Gastrocnemius medialis (tissue), 4 donors: ENCODE measurements at regions not wholly inside any gene's neighbourhood (a gene's known extent, or its start where the extent isn't known, plus 50 kb on each side); places are given as distances from the start of the nearest gene placed in this dataset.

Source experiments
- CTCF ChIP-seq, 5 experiments: fragments of 450-650 bp in 3 of 5; fragments of 200-600 bp in 2 of 5; sonication (generic) in 2 of 5; IDR thresholded peaks in 4 of 5; conservative IDR thresholded peaks in 1 of 5; 1 replicate in 4 of 5; 2 replicates in 1 of 5; pipeline ENCODE4 v1.5.1; 2016 to 2019; ENCODE audit warnings: antibody characterized with exemption in 5 of 5, mild to moderate bottlenecking in 3 of 5, moderate library complexity in 3 of 5
- POLR2A ChIP-seq, 2 donors: fragments of 450-650 bp; IDR thresholded peaks; one replicate each; pipeline ENCODE4 v1.6.1; 2017; ENCODE audit warnings: antibody characterized with exemption in 2 of 2, mild to moderate bottlenecking in 2 of 2, moderate library complexity in 2 of 2

- no peak for TF ChIP-seq CTCF (IDR thresholded peaks at IDR 0.05 in 4 of 5, conservative IDR thresholded peaks at IDR 0.05 in 1 of 5)
- no peak for TF ChIP-seq POLR2A (IDR thresholded peaks at IDR 0.05)
These were observed 150.3 kb upstream of the E2F8 start for GRCh38 chr11:19391026-19391425.
